Nephron progenitor cell (in vitro differentiated cells): ENCODE measurements at regions not wholly inside any gene's neighbourhood (a gene's known extent, or its start where the extent isn't known, plus 50 kb on each side); places are given as distances from the start of the nearest gene placed in this dataset.

Experiments
- DNase-seq: peaks from one replicate; pipeline ENCODE4 v3.0.0; 2021
- H3K27ac Mint-ChIP-seq: 2 replicates; pipeline ENCODE4 v1.8.0; 2021; ENCODE audit warnings: mild to moderate bottlenecking, moderate library complexity, mixed read lengths
- H3K27me3 Mint-ChIP-seq: 2 replicates; pipeline ENCODE4 v1.8.0; 2021; ENCODE audit warnings: mild to moderate bottlenecking, low read depth, mixed read lengths; ENCODE audit not compliant: poor library complexity
- H3K36me3 Mint-ChIP-seq: 2 replicates; pipeline ENCODE4 v1.8.0; 2021; ENCODE audit warnings: low read depth, mixed read lengths
- H3K4me1 Mint-ChIP-seq: 2 replicates; pipeline ENCODE4 v1.8.0; 2021; ENCODE audit warnings: mixed read lengths
- H3K4me3 Mint-ChIP-seq: 2 replicates; pipeline ENCODE4 v1.8.0; 2021; ENCODE audit warnings: mild to moderate bottlenecking, moderate library complexity, mixed read lengths
- H3K9me3 Mint-ChIP-seq: 2 replicates; pipeline ENCODE4 v1.8.0; 2021; ENCODE audit warnings: mild to moderate bottlenecking, moderate library complexity, mixed read lengths
- CTCF ChIP-seq: fragments of 200-600 bp; sonication (generic); IDR thresholded peaks from 2 replicates; pipeline ENCODE4 v1.5.0; 2021; ENCODE audit warnings: antibody characterized with exemption

- Mint-ChIP-seq H3K4me3 (no peak overlapping the region), H3K27me3 (peaks cover 27% of the 10 kb centered on the region), H3K27ac (no peak overlapping the region), H3K36me3 (no peaks in the 10 kb centered on the region), H3K4me1 (no peaks in the 10 kb centered on the region), H3K9me3 (no peaks in the 10 kb centered on the region)
- no peak for TF ChIP-seq CTCF
- no peak for DNase-seq
Measured at GRCh38 chr12:94889445-94890210, 113.9 kb downstream of the NDUFA12 start.

- Mint-ChIP-seq H3K9me3 (no peaks in the 10 kb centered on the region), H3K27ac (no peak overlapping the region), H3K4me3 (no peak overlapping the region), H3K27me3 (peaks cover 68% of the 10 kb centered on the region), H3K4me1 (peaks cover 8% of the 10 kb centered on the region), H3K36me3 (no peaks in the 10 kb centered on the region)
- peak; percentile 65 for DNase-seq
- no peak for TF ChIP-seq CTCF
Measured at GRCh38 chr12:94879542-94879941, 124.0 kb downstream of the NDUFA12 start.

GRCh38 chr12:94875525-94875924, 128.0 kb downstream of the NDUFA12 start:
- no peaks in the 10 kb centered on the region for H3K36me3 Mint-ChIP-seq
- H3K27ac Mint-ChIP-seq, result no peak overlapping the region
- DNase-seq, result no peak
- peaks cover 83% of the 10 kb centered on the region for H3K27me3 Mint-ChIP-seq
- H3K9me3 Mint-ChIP-seq, result no peaks in the 10 kb centered on the region
- peak overlapping the region; percentile 9 for H3K4me3 Mint-ChIP-seq
- H3K4me1 Mint-ChIP-seq, result peaks cover 36% of the 10 kb centered on the region
- TF ChIP-seq CTCF, result peak; percentile 49

- no peak for DNase-seq
- Mint-ChIP-seq H3K27me3 (peaks cover 79% of the 10 kb centered on the region), H3K9me3 (no peaks in the 10 kb centered on the region), H3K4me1 (peaks cover 42% of the 10 kb centered on the region), H3K4me3 (peak overlapping the region; percentile 85), H3K27ac (no peak overlapping the region), H3K36me3 (no peaks in the 10 kb centered on the region)
- TF ChIP-seq CTCF, result no peak
Measured at GRCh38 chr12:94874518-94875302, 128.8 kb downstream of the NDUFA12 start.

GRCh38 chr12:94873734-94874517, 129.6 kb downstream of the NDUFA12 start:
- Mint-ChIP-seq H3K27me3 (peaks cover 74% of the 10 kb centered on the region), H3K36me3 (peaks cover 1% of the 10 kb centered on the region), H3K4me1 (peaks cover 42% of the 10 kb centered on the region), H3K27ac (no peak overlapping the region), H3K9me3 (no peaks in the 10 kb centered on the region), H3K4me3 (peak overlapping the region; percentile 85)
- no peak for DNase-seq
- no peak for TF ChIP-seq CTCF
